ENCODE measurements at regions not wholly inside any gene's neighbourhood (a gene's known extent, or its start where the extent isn't known, plus 50 kb on each side); places are given as distances from the start of the nearest gene placed in this dataset.
"Not testable (repeated sequence)": the region's sequence is repeated elsewhere in the genome, so short reads cannot be mapped to it uniquely, and the experiment has no call there.

DNA sequence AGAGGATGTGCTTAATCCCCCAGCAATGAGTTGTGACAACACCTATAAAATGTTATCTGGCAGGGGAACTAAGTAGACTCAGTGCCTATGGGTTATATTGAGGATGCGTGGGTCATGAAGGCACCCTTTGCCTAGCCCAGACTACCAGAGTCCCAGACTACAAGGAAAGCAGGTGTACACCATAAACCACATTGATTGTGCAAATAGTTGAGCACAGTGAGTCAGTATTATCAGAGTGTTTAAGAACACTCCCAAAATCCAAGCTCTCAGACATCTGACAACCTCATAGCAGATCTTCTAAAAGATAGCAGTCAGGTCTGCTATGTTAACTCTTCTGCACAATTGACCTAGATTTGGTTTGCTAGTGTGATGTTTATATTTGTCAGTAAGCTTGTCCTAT, 92.8 kb upstream of the AGTPBP1 start:
- H3K4me1 ChIP-seq (ENCODE audit: control insufficient read depth in 1 of 2, low read depth in 2 of 2); H3K4me3 ChIP-seq; H3K9me3 ChIP-seq; ATAC-seq (ENCODE audit: insufficient number of reproducible peaks, low FRiP score, low read depth); H3K27me3 ChIP-seq (replicated peaks; ENCODE audit: insufficient read depth); H3K36me3 ChIP-seq; DNase-seq (ENCODE audit: low spot score); H3K27ac ChIP-seq: not testable (repeated sequence)

DNA sequence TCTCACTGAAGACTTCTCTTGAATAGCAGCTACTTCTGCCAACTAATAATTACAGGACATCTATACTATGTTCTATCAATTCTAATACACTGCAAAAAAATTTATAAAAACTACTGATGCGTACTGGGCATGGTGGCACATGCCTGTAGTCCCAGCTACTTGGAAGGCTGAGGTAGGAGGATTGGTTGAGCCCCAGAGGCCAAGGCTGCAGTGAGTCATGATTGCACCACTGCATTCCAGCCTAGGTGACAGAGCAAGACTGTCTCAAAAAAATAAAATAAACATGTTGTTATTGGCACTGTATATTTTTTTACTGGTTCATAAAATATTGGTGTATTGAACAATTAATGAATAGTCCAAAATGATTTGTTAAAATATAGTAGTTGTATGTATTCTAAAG, 97.0 kb upstream of the NAA35 start:
- H3K36me3 ChIP-seq = peaks cover 13% of the 10 kb centered on the region
- not testable (repeated sequence) for H3K4me1 ChIP-seq (ENCODE audit: control insufficient read depth in 1 of 2, low read depth in 2 of 2); H3K27ac ChIP-seq; H3K27me3 ChIP-seq (replicated peaks; ENCODE audit: insufficient read depth); H3K4me3 ChIP-seq; ATAC-seq (ENCODE audit: insufficient number of reproducible peaks, low FRiP score, low read depth); H3K9me3 ChIP-seq; DNase-seq (ENCODE audit: low spot score)

DNA sequence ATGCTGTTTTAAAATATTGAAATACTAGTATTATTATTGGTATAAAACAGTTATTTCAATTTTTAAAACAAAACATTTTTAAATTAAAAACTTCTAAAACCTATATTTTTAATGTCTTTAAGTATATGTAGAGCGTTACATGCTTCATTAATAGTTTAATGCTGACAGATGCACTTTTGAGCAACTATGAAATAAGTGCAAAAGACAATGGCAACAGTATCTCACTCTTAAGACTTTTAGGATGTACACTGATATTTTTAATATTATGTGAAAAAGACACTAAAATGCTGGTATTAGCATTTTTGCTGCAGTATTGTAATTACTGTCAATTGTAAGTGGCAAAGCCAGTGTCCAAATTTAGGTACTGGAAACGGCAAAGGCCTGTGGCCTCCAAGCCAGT, 93.2 kb upstream of the NAA35 start:
- not testable (repeated sequence) for H3K9me3 ChIP-seq; ATAC-seq (ENCODE audit: insufficient number of reproducible peaks, low FRiP score, low read depth); H3K27me3 ChIP-seq (replicated peaks; ENCODE audit: insufficient read depth); H3K36me3 ChIP-seq; DNase-seq (ENCODE audit: low spot score); H3K4me1 ChIP-seq (ENCODE audit: control insufficient read depth in 1 of 2, low read depth in 2 of 2); H3K4me3 ChIP-seq; H3K27ac ChIP-seq

DNA sequence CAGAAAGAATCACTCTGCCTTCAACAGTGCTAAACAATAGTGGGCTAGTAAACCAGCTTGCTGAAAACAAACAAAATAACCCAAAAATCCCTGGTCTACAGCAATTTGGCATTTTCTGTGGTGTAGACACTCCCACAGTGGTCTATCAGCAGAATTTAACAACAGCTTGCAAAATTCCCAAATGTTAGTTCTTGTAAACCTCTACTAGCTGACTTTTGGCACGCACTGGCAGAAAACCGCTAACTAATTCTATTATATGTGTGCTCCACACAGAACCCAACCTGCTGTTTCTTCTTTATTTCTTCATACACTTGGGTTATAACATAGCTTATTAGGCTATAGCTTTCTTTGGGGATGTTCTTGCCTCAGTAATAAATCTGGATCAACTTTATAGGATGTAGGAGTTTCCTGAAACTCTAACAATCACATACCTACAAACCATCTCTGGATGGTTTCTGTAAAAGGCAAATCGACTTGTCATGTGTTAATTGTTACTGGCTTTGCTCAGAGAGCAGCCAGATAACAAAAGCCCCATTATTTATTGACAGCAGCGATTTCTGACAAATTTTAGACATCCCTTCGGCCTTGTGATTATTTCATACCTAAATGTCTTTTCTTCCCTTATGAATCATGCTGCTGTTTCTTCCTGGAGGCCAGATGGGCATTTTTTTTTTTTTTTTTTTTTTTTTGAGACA, 82.7 kb upstream of the NAA35 start:
- DNase-seq (ENCODE audit: low spot score) (no peak), ATAC-seq (ENCODE audit: insufficient number of reproducible peaks, low FRiP score, low read depth) (no peak)
- H3K27me3 ChIP-seq (replicated peaks; ENCODE audit: insufficient read depth) = no peaks in the 10 kb centered on the region
- H3K36me3 ChIP-seq = peaks cover 4% of the 10 kb centered on the region
- H3K27ac ChIP-seq = no peak overlapping the region
- H3K4me1 ChIP-seq (ENCODE audit: control insufficient read depth in 1 of 2, low read depth in 2 of 2) = no peaks in the 10 kb centered on the region
- no peaks in the 10 kb centered on the region for H3K9me3 ChIP-seq
- TF ChIP-seq, protein P1, sequence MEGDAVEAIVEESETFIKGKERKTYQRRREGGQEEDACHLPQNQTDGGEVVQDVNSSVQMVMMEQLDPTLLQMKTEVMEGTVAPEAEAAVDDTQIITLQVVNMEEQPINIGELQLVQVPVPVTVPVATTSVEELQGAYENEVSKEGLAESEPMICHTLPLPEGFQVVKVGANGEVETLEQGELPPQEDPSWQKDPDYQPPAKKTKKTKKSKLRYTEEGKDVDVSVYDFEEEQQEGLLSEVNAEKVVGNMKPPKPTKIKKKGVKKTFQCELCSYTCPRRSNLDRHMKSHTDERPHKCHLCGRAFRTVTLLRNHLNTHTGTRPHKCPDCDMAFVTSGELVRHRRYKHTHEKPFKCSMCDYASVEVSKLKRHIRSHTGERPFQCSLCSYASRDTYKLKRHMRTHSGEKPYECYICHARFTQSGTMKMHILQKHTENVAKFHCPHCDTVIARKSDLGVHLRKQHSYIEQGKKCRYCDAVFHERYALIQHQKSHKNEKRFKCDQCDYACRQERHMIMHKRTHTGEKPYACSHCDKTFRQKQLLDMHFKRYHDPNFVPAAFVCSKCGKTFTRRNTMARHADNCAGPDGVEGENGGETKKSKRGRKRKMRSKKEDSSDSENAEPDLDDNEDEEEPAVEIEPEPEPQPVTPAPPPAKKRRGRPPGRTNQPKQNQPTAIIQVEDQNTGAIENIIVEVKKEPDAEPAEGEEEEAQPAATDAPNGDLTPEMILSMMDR (IDR thresholded peaks at IDR 0.05) = no peak
- H3K4me3 ChIP-seq = no peak overlapping the region

DNA sequence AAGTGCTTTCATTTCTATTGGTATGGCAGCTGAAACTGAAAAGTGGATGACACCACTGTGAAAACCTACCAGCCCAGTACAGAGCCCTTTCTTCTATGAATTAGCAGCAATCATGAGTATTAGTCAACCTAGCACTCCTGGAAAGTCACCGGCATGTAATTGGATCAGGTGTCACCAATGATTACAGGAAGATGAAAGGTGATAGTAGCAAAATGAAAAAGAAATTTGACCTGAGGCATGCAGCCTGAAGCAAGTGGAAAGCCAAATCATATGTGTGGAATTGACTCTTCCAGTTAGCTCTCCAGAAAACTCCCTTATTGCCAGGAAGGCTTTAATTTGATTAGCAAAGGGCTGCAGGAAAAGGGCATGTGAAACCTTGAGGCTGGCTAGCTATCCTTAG, 81.2 kb upstream of the NAA35 start:
- no peaks in the 10 kb centered on the region for H3K4me1 ChIP-seq (ENCODE audit: control insufficient read depth in 1 of 2, low read depth in 2 of 2)
- ATAC-seq (ENCODE audit: insufficient number of reproducible peaks, low FRiP score, low read depth) (no peak), DNase-seq (ENCODE audit: low spot score) (no peak)
- H3K27me3 ChIP-seq (replicated peaks; ENCODE audit: insufficient read depth) = no peaks in the 10 kb centered on the region
- no peaks in the 10 kb centered on the region for H3K9me3 ChIP-seq
- peaks cover 4% of the 10 kb centered on the region for H3K36me3 ChIP-seq
- TF ChIP-seq, protein P1 (IDR thresholded peaks at IDR 0.05) = no peak
- no peak overlapping the region for H3K4me3 ChIP-seq
- H3K27ac ChIP-seq = no peak overlapping the region

DNA sequence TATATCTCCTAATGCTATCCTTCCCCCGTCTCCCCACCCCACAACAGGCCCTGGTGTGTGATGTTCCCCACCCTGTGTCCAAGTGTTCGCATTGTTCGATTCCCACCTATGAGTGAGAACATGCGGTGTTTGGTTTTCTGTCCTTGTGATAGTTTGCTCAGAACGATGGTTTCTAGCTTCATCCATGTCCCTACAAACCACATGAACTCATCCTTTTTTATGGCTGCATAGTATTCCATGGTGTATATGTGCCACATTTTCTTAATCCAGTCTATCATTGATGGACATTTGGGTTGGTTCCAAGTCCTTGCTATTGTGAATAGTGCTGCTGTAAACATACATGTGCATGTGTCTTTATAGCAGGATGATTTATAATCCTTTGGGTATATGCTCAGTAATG, 79.1 kb upstream of the NAA35 start:
- DNase-seq (ENCODE audit: low spot score); H3K27me3 ChIP-seq (replicated peaks; ENCODE audit: insufficient read depth); H3K9me3 ChIP-seq; ATAC-seq (ENCODE audit: insufficient number of reproducible peaks, low FRiP score, low read depth); H3K4me1 ChIP-seq (ENCODE audit: control insufficient read depth in 1 of 2, low read depth in 2 of 2); H3K4me3 ChIP-seq; H3K27ac ChIP-seq; H3K36me3 ChIP-seq: not testable (repeated sequence)

DNA sequence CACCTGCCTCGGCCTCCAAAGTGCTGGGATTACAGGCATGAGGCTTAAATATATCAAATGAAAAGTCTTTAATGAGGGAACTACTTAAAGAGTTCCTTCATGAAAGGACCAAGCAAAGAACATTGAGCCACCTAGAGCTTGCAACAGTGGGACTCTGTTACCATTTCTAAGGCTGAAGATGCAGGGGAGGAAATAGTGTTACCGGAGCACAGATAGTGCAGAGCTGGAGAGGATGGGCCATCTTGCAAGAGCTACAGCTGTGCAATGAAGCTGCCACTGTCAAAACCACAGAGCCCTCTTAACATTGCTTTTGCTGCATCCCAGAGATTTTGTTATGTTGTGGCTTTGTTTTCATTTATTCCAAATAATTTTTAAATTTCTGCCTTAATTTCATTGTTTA, 77.1 kb upstream of the NAA35 start:
- H3K4me3 ChIP-seq = no peak overlapping the region
- H3K36me3 ChIP-seq = peaks cover 4% of the 10 kb centered on the region
- TF ChIP-seq, protein P1 (IDR thresholded peaks at IDR 0.05) = no peak
- ATAC-seq (ENCODE audit: insufficient number of reproducible peaks, low FRiP score, low read depth) = no peak
- H3K27me3 ChIP-seq (replicated peaks; ENCODE audit: insufficient read depth) = no peaks in the 10 kb centered on the region
- no peak overlapping the region for H3K27ac ChIP-seq
- H3K4me1 ChIP-seq (ENCODE audit: control insufficient read depth in 1 of 2, low read depth in 2 of 2) = no peaks in the 10 kb centered on the region
- DNase-seq (ENCODE audit: low spot score) = no peak
- no peaks in the 10 kb centered on the region for H3K9me3 ChIP-seq
